NCI-H69 (cell line): ENCODE measurements at regions not wholly inside any gene's neighbourhood (a gene's known extent, or its start where the extent isn't known, plus 50 kb on each side); places are given as distances from the start of the nearest gene placed in this dataset.

ENCODE experiments used
- DNase-seq: peaks from one replicate; lab custom pipeline; 2025; lab: John Stamatoyannopoulos, UW

GRCh38 chr3:177530908-177531307 lies 333.6 kb upstream of the TBL1XR1 start:
- DNase-seq, result no peak

- no peak for DNase-seq
Observed at GRCh38 chr3:177536873-177537272, 339.6 kb upstream of the TBL1XR1 start.

- no peak for DNase-seq
Observed at GRCh38 chr3:177537612-177538011, 340.3 kb upstream of the TBL1XR1 start.

- DNase-seq, result no peak
Observed at GRCh38 chr3:177538048-177538749, 340.9 kb upstream of the TBL1XR1 start.

GRCh38 chr3:177538750-177539730 lies 341.8 kb upstream of the TBL1XR1 start:
- no peak for DNase-seq

GRCh38 chr3:177541541-177541940 lies 344.3 kb upstream of the TBL1XR1 start:
- no peak for DNase-seq

GRCh38 chr3:177545964-177546363 lies 348.7 kb upstream of the TBL1XR1 start:
- DNase-seq, result peak; percentile 18

- DNase-seq, result no peak
Observed at GRCh38 chr3:177547711-177548350, 350.5 kb upstream of the TBL1XR1 start.

GRCh38 chr3:177550667-177551066 lies 353.4 kb upstream of the TBL1XR1 start:
- DNase-seq, result no peak

GRCh38 chr3:177551431-177551836 lies 354.2 kb upstream of the TBL1XR1 start:
- DNase-seq, result peak; percentile 15

- DNase-seq, result no peak
Observed at GRCh38 chr3:177552051-177552450, 354.8 kb upstream of the TBL1XR1 start.

- no peak for DNase-seq
Observed at GRCh38 chr3:177553012-177553411, 355.7 kb upstream of the TBL1XR1 start.

- DNase-seq, result peak; percentile 71
Observed at GRCh38 chr3:177553579-177553978, 356.3 kb upstream of the TBL1XR1 start.

GRCh38 chr3:177554895-177555759 lies 357.8 kb upstream of the TBL1XR1 start:
- peak; percentile 92 for DNase-seq

GRCh38 chr3:177557548-177557947 lies 360.3 kb upstream of the TBL1XR1 start:
- DNase-seq, result no peak

- DNase-seq, result peak; percentile 12
Observed at GRCh38 chr3:177561365-177561764, 364.1 kb upstream of the TBL1XR1 start.

- DNase-seq, result peak; percentile 23
Observed at GRCh38 chr3:177561769-177562392, 364.6 kb upstream of the TBL1XR1 start.

- DNase-seq, result no peak
Observed at GRCh38 chr3:177563243-177563780, 366.0 kb upstream of the TBL1XR1 start.

- DNase-seq, result peak; percentile 13
Observed at GRCh38 chr3:177563792-177564191, 366.5 kb upstream of the TBL1XR1 start.

- peak; percentile 85 for DNase-seq
Observed at GRCh38 chr3:177565981-177566380, 368.7 kb upstream of the TBL1XR1 start.

- DNase-seq, result no peak
Observed at GRCh38 chr3:177567833-177568232, 370.6 kb upstream of the TBL1XR1 start.
